Prostate gland (tissue), 2 donors: ENCODE measurements at regions not wholly inside any gene's neighbourhood (a gene's known extent, or its start where the extent isn't known, plus 50 kb on each side); places are given as distances from the start of the nearest gene placed in this dataset.

ENCODE experiments used
- CTCF ChIP-seq, 4 experiments: fragments of 200-600 bp in 2 of 4; fragments of 450-650 bp in 2 of 4; sonication (generic) in 2 of 4; IDR thresholded peaks; 1 replicate in 3 of 4; 2 replicates in 1 of 4; pipeline ENCODE4 v1.5.1; 2016 to 2019; ENCODE audit warnings: antibody characterized with exemption in 4 of 4, mild to moderate bottlenecking in 2 of 4, moderate library complexity in 2 of 4
- POLR2AphosphoS5 ChIP-seq: sonication (generic); formaldehyde crosslinking; IDR thresholded peaks from one replicate; pipeline ENCODE4 v1.6.1; 2017; ENCODE audit warnings: antibody characterized with exemption

- TF ChIP-seq CTCF (IDR thresholded peaks at IDR 0.05): no peak
- no peak for TF ChIP-seq POLR2AphosphoS5
These were observed 117.4 kb upstream of the PLPPR5 start for GRCh38 chr1:99122039-99122438.
